GM18873 (cell line): ENCODE measurements at regions not wholly inside any gene's neighbourhood (a gene's known extent, or its start where the extent isn't known, plus 50 kb on each side); places are given as distances from the start of the nearest gene placed in this dataset.

Experiments used
- ATAC-seq: cut with Tn5 transposase; IDR thresholded peaks from one replicate; pipeline ENCODE4 v1.9.1; 2021; ENCODE audit warnings: mild to moderate bottlenecking, moderate library complexity, moderate number of reproducible peaks; ENCODE audit not compliant: unreplicated experiment, low FRiP score

DNA sequence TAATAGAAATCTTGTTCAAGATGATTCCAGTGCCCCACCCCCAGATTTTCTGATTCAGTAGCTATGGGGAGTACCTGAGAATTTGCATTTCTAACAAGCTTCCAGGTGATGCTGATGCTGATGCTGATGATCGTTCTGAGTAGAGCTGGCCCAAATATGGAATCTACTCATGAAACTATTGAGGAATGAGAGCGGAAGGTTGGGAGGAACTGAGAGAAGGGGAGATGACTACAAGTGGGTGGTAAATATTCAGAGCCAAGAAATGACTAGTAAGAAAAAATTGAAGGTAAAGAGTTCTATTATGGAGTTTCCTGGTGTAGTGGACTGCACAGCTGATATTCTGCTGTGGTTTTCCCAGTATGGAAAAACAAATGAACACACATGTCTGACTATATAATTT lies 235.4 kb upstream of the FN1 start:
- no peak for ATAC-seq

DNA sequence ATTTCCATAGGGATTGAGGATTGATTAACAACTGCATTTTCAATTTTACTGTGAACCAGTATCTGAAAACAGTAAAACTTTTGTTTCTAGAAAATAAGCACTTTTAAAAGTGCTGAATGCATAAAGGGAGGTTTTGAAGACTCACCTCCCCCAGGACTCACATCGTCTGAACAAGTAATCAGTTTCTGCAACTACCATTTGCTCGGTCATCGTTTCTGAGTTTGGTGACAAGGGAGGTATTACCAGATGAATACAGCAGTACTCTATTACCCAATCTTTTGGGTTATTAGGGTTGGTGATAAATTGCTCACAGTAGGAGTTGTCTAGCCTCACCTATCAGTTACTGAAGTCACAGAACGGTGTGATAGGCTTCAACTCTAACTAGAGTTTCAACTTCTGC lies 234.5 kb upstream of the FN1 start:
- ATAC-seq: no peak

DNA sequence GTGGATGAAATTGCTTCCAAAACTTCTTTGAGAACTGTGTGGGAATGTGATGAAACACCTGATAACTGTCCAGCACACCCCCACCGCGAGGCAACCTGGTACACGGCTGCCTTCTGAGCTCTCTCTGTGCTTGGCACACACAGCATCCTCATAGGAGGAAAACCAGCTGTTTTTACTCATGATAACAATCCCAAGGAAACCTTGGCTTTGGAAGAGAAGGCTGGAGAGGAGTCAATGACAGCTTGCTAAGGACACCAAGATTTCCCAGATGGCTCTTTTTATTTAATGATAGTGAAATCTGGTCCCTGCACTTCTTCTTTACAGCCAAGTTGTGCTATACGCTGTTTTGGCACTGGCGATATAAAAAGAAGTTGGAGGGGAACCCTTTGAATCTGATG lies 232.5 kb upstream of the FN1 start:
- no peak for ATAC-seq

DNA sequence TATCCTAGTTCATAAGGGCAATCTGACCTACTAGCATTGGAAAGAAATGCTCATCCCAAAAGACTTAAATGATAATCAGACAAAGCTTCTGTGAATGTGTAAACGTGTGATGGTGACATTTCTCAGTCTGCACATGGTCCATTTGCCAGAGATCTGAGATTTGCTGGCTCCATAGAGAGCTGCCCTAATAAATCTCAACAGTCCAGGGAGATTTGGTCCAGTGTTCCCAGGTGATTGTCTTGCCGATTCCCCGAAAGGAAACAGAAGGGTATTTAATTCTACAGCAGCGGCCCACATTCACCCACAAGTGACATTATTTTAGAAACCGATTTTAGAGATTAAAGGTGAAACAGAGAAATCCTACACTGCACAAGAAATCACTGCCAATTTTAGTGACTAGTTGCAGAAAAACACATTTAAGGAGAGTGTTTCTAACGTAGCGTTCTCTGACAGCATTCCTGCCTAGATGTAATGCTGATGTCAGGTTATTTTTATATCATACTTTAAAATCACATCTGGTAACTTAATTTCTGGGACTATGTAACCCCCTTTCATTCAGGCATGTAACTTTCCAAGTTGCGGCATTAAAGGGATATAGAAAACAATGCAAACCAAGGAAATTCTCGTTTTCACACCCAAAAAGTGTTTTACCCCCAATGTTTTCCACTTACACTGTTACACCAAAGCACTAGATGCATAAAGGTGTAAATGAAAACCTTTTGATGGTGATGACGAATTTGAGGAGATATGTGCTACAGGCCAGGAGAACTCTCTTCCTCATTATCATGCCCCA lies 231.9 kb upstream of the FN1 start:
- no peak for ATAC-seq

DNA sequence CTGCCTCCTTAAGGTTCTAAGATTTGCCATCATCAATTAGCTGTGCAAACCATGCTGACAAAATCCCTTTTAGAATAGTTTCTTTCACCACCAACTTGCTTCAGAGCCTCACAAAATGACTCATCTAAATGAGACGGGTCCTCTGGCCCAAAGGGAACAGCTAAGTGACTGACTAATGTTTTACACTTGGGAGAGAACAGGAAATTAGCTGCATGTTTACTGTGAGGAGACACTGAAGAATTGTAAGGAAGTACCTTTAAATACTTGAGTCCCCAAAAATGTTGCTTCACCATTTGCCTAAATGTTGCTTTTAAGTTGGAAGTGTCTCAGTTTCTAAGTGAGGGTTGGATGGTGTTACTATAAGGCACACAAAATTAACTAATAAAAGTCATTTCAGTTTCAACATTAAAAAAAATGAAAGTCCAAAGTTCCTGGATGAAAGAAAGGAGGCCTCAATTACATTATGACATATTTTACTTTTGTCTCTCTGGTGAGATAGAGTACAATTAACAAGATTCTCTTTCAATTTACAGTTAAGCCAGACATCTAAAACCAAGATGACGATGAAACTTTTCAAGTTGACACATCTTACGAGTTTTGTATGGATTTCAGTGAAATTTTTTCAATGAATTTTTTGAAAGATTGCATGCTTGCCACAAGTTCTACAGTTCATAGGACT lies 229.1 kb upstream of the FN1 start:
- peak; percentile 74 for ATAC-seq

DNA sequence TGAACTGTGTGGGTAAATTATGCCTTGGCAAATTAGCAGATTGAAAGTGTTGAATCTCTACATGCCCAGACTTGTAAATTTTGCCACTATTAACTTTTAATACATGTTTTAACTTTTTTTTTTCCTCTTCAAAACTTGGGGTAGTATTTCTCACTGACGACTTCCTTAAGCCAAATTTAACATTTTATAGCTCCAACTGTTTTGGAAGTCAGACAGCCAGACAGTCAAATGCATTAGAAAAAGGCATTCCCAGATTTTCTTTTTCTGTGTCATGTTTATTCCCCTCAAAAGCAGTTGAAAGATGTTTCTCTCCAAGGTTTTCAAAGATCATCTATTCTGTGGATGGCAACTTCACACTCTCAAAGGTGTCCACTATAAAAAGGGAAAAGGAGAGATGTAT lies 226.8 kb upstream of the FN1 start:
- ATAC-seq: no peak

DNA sequence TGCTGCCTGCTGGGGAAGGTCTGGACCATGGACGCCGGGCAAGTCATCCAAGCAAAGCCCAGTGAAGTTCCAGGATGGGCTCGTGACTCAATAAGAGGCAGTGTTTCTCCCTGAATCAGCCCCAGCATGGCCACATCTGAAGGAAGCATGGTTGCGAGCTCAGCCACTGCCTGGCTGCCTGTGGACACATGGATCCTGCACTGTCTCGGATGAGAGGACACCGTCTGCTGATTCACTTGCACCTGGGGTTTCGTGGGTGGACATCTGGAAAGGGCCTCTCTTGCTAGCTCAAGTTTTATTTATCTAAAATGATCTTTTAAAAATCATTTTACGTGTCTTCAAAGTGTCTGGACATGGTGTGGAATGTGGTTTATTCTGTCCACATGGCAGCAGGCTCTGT lies 224.8 kb upstream of the FN1 start:
- no peak for ATAC-seq

DNA sequence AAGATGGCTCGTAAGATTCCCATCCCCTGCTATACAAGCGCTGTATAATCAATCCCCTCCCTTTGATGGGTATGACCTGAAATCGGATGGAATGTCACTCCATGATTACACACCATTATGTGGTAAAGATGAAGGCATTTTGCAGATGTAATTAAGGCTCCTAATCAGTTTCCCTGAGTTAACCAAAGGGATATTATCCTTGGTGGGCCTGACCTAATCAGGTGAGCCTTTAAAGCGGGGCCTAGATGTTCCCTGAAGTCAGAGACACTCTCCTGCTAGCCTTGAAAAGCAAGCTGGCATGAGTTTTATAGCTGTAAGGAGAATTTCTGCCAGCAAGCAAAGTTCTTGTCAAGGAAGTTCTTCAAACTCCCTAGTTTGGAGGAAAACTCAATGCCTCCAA lies 223.8 kb upstream of the FN1 start:
- no peak for ATAC-seq

DNA sequence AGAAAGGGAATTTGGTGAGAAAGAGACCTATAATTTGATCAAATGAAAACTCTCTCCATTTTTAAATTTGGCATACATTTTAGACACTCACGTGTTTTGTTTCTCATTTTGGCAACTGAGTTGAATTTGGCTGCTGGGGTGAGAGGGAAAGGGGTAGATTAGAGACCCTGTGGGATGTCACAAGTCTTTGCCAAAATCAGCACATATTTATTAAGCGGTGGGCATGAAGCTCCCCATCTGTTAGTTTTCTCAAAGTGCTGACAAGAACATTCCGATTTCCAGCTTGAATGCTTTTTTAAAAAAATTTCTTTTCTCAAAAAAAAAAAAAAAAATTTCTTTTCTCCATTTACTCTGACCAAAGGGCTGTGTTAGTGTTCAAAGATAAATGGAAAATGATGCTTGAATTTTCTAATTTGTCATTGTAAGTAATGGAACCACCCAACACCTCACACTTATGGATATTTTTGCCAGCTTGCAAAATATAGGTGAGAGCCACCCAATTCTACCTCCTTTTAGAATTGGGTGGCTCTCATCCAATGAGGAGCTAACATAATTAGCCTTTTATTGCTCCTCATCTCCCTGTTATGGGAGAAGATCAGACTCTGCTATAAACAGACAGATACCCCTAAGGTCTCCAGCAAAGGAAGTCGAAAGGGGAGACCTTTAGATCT lies 222.9 kb upstream of the FN1 start:
- no peak for ATAC-seq

DNA sequence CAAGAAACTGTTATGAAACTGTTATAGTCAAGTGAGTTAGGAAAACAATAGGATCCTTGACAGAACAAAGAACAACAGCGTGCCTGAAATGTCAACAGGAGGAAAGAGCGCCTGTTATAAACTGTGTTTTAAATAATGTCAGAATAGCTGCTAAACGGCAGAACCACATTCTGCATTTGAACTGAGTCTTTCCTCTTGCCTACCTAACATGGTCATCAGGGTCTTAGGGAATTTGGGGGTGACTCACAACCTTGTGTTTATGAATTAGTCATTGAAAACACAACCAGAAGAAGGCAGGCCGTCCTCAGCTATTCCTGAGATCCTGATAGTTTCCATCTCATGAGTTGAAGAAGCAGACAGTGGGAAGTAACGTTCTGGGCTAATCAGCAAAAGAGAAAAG lies 222.0 kb upstream of the FN1 start:
- no peak for ATAC-seq

DNA sequence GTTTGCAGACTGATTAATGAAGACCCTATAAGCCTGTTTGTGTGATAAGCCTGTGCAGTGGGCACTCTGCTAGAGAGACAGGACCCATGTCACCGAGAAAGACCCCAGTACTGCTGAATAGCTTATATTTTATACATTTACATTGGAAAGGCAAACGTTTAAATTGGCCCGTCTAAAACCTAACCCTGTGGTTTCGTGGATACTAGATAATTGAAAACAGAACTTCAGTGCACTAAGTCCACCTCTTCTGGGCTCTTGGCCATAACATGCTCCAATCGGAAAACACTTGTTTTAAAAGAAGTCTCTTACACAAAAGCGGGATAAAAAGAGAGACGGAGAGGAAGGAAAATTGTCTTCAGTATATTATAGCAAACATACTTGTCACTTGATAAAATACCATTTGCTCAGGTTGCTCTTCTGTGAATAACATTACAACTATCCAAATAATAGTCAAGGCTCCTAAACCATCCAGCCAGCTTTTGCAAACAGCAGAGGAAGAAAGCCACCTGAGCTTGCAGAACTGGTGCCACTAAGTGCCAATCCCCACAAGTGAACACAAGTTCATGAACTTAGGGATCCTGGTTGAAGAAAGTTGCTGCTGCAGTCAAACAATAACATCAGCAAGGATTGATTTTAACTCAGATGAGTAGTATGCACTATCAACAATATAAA lies 218.4 kb upstream of the FN1 start:
- ATAC-seq: no peak

DNA sequence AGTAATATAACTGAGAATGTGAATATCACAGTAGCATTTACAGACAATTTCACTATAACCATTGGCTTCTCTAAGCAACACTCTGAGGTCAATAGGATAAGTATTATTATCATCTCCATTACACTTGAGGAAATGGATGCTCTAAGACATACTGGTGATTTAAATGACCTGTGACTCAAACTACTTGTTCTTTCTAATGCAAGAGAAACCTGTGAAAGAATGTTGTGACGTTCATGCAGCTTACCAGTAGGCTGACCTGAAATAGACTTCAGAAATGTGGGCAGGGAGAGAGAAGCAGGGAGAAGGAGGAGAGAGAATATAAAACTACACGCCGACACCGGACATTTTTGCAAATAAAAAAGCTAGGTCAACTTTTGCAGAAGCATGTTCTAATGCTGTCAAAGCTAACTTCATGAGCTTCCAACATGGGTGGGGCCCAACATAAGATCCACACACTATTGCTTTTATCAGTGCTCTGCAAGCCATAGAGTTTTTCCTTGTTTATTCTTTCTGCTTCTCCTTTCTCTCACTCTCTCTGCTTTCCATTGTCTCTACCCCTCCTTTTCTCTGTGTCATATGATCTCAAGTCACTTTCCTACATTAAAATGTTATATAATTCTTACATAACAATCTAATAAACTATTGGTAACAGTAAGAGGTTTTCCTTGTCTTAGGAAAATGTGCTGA lies 217.6 kb upstream of the FN1 start:
- no peak for ATAC-seq

DNA sequence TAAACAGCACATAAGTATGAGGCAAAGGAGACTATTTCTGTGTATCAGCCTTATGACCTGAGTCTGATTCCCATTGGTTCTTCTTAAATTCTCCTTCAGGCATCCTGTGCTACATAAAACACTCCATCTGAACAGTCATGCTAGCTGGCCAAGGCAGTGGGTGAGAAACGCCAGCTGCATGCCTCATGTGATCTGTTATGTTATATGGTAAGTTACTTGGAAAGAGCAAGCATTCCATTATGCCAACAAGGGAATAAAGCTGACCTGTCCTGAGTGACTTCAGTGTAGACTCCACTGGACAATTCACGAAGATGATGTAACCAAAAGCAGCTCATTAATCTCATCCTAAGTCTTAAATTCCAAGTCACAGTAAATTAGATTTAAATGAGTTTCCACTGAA lies 216.5 kb upstream of the FN1 start:
- no peak for ATAC-seq

DNA sequence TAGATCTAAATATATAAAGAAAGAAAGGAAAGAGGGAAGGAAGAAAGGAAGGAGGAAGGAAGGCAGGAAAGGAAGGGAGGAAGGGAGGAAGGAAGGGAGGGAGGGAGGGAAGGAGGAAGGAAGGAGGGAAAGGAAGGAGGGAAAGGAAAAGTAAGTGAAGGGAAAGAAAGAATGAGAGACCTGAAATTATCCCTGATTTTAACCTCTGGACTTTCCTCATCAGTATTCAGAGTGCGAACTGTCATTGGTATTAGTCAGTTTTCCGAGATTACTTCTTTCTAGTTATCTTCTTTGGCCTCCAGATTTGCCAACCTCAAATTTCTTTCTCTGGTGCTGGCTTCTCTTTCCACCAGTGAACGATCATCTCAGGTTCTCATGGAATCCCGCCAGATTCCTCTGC lies 215.5 kb upstream of the FN1 start:
- ATAC-seq: no peak

DNA sequence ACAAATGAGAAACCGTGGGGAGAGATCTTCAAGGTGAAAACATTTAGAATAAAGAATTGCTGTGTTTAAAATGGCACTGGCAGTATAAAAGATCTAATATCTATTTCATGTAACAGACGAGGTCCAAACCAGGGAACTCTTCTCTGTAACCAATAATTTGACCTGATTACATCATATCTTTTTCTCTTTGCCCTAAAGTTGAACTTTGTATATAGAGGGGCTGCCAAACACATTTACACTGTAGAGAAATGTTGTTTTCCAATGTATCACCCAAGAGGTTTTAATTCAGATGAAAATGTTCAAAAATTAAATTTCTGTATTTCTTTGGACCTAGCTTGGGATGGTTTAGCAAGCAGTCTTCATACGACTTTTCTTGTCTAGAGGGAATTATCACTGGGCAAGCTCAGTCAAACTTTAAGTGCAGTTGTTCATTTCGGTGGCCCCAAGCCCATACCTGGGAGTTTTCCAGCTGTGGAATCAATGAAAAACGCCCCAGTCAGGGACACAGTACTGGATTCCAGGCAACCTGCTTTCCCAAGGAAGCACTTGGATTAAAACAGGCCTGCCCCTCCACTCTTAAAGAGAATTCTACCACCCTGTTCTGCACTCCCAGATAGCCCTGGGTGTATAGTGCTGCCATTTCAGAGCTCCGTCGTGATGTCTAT lies 208.5 kb upstream of the FN1 start:
- ATAC-seq: no peak

DNA sequence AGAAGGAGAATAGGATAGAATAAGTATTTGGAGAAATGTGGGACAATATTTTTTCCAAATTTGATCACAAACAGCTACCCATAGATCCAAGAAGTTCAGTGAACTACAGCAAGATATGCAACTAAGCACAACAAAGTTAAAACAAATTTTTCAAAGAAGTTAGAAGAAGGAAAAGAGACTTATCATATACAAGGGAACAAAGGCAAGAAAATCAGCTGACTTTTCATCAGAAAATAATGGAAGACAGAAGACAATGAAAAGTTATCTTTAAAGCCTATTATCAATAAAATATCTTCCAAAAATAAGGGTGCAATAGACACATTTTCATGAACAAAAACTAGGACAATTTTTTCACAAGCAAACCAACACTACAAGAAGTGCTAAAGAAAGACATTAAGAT lies 202.8 kb upstream of the FN1 start:
- ATAC-seq: no peak

DNA sequence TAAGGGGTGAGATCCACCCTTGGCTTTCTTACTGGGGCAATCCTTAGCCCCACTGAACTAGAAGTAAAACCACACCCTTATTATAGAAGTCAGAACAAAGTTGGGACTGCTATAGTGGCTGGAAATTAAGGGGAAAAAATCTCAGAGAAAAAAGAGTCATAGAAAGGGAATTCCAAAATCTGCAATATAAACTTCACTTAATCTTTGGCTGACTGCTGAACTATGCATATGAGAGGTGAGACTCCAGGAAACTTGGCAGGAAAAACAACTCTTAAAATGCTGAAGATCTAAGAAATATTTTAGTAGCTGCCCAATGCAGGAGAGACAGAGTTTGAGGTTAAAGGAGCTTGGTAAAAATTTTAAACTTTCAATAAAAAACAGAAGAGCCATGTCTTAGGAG lies 201.8 kb upstream of the FN1 start:
- no peak for ATAC-seq

DNA sequence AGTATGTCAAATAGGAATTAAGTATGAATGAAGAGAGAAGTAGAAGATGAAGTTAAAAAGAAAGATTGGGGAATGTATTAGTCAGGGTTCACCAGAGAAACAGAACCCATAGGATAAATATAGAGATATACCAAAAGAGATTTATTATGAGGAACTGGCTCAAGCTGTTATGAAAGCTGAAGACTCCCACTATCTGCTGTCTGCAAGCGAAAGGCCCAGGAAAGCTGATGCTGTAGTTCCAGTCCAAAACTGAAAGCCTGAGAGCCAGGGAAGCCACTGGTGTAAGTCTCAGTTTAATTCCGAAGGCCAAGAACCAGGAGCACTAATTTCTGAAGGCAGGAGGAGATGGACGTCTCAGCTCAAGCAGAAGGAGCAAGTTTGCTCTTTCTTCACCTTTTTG lies 200.9 kb upstream of the FN1 start:
- ATAC-seq: no peak

DNA sequence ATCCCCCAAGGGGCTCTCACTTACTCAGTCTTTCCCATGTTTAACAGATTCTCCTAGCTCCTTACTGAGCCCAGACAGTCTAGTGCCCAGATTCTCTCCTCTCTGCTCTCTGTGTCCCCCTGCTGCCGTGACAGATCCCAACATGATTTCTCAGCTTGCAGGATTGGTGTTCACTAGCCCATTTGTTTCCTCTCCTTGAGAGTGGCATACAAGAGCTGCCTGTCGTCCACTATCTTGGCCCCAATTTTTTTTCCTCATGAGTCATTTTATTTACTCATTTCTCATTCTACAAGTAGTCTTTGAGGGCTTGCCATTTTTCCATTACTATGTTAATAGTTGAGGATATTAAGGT lies 199.9 kb upstream of the FN1 start:
- no peak for ATAC-seq

DNA sequence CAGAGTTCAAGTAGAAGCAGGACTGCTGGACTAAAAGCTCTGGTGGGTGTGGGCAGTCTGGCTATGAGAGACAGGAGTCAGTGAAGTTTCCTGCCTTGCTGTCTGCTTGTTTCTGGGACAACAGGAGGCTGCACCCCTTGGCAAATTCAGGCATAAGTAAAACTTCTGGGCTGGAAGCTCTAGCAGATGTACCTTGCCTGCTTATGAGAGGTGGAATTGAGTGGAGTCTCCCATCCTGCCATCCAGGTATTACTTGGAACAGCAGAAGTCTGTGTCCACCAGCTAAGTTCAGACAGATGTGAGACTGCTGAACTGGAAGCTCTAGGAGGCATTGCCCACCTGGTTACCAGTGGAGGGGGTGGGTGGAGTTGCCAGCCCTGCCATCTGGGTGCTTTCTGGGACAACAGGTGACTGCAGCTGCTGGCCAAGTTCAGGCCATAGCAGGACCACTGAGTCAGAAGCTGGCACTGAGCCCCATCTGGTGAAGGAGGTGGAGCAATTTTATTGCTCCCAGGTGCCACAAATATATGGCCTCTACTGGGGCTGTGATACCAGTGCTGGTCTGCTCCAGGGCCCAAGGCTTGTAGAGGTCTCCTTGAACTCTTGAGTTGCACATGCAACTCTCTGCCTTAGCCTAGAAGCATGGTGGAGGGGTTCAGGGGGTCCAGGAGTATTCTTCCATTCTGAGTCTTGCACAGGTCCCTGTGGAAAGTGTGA lies 199.4 kb upstream of the FN1 start:
- no peak for ATAC-seq
